ENCODE measurements at regions not wholly inside any gene's neighbourhood (a gene's known extent, or its start where the extent isn't known, plus 50 kb on each side); places are given as distances from the start of the nearest gene placed in this dataset.

GRCh38 chr6:11953641-11954040 is 58.5 kb upstream of the HIVEP1 start:
- no peak for TF ChIP-seq EZH2 (IDR thresholded peaks at IDR 0.05; ENCODE audit: low read length)
- TF ChIP-seq, protein P1, sequence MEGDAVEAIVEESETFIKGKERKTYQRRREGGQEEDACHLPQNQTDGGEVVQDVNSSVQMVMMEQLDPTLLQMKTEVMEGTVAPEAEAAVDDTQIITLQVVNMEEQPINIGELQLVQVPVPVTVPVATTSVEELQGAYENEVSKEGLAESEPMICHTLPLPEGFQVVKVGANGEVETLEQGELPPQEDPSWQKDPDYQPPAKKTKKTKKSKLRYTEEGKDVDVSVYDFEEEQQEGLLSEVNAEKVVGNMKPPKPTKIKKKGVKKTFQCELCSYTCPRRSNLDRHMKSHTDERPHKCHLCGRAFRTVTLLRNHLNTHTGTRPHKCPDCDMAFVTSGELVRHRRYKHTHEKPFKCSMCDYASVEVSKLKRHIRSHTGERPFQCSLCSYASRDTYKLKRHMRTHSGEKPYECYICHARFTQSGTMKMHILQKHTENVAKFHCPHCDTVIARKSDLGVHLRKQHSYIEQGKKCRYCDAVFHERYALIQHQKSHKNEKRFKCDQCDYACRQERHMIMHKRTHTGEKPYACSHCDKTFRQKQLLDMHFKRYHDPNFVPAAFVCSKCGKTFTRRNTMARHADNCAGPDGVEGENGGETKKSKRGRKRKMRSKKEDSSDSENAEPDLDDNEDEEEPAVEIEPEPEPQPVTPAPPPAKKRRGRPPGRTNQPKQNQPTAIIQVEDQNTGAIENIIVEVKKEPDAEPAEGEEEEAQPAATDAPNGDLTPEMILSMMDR (optimal IDR thresholded peaks at IDR 0.05 in 1 of 3, IDR thresholded peaks at IDR 0.05 in 1 of 3, conservative IDR thresholded peaks at IDR 0.05 in 1 of 3; ENCODE audit: extremely low read depth in 1 of 3, insufficient read depth in 2 of 3, low read length in 3 of 3): no peak
